ENCODE measurements at regions not wholly inside any gene's neighbourhood (a gene's known extent, or its start where the extent isn't known, plus 50 kb on each side); places are given as distances from the start of the nearest gene placed in this dataset.

GRCh38 chr3:96027718-96028117, 786.7 kb upstream of the EPHA6 start:
- TF ChIP-seq, protein P1, sequence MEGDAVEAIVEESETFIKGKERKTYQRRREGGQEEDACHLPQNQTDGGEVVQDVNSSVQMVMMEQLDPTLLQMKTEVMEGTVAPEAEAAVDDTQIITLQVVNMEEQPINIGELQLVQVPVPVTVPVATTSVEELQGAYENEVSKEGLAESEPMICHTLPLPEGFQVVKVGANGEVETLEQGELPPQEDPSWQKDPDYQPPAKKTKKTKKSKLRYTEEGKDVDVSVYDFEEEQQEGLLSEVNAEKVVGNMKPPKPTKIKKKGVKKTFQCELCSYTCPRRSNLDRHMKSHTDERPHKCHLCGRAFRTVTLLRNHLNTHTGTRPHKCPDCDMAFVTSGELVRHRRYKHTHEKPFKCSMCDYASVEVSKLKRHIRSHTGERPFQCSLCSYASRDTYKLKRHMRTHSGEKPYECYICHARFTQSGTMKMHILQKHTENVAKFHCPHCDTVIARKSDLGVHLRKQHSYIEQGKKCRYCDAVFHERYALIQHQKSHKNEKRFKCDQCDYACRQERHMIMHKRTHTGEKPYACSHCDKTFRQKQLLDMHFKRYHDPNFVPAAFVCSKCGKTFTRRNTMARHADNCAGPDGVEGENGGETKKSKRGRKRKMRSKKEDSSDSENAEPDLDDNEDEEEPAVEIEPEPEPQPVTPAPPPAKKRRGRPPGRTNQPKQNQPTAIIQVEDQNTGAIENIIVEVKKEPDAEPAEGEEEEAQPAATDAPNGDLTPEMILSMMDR (IDR thresholded peaks at IDR 0.05; ENCODE audit: borderline replicate concordance, insufficient read depth, low read depth, low read length) = no peak
- no peak overlapping the region for H3K4me3 ChIP-seq (ENCODE audit: low read depth, low read length)

- H3K4me3 ChIP-seq (ENCODE audit: low read depth, low read length) = no peak overlapping the region
- TF ChIP-seq, protein P1 (IDR thresholded peaks at IDR 0.05; ENCODE audit: borderline replicate concordance, insufficient read depth, low read depth, low read length) = no peak
These were observed 774.8 kb upstream of the EPHA6 start for GRCh38 chr3:96039632-96040031.

DNA sequence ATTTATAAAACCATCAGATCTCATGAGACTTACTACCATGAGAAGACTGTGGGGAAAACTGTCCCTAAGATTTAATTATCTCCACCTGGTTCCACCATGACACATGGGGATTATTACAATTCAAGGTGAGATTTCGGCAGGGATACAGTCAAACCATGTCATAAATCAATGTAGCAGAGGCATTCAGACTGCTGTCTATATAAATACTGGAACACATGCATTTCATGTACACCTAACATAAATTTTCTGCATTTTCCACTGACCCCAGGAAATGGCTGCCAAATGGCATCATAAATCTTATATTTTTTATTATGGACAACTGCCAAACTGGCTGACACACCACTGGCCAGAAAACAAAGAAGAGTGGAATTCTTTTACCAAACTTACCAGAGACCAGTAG, 755.1 kb upstream of the EPHA6 start:
- TF ChIP-seq, protein P1 (IDR thresholded peaks at IDR 0.05; ENCODE audit: borderline replicate concordance, insufficient read depth, low read depth, low read length) = no peak
- no peak overlapping the region for H3K4me3 ChIP-seq (ENCODE audit: low read depth, low read length)

- TF ChIP-seq, protein P1 (IDR thresholded peaks at IDR 0.05; ENCODE audit: borderline replicate concordance, insufficient read depth, low read depth, low read length) = no peak
These were observed 745.3 kb upstream of the EPHA6 start for GRCh38 chr3:96069065-96069464.

DNA sequence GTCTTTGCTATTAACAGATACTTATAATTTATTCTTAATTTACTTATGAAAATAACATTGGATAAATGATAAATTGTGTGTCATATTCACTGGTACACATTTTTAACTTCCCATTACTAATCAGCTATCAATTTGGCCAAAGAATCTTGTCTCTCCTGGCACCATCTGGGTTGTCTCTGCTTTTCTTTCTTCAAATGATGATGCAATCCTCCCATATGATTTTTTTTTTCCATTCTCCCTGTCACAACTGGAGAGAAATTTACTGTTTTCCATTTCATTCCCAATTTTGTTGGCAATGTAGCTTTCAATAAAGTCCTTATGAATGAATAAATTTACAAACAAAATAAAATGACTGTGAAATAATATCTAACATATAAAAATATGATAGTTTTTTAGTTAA, 743.7 kb upstream of the EPHA6 start:
- TF ChIP-seq, protein P1 (IDR thresholded peaks at IDR 0.05; ENCODE audit: borderline replicate concordance, insufficient read depth, low read depth, low read length) = no peak

More at GRCh38 chr3:96069065-96069464, 745.3 kb upstream of the EPHA6 start:
- H3K4me3 ChIP-seq (ENCODE audit: low read depth, low read length) = no peak overlapping the region

GRCh38 chr3:96071097-96071496, 743.3 kb upstream of the EPHA6 start:
- TF ChIP-seq, protein P1 (IDR thresholded peaks at IDR 0.05; ENCODE audit: borderline replicate concordance, insufficient read depth, low read depth, low read length) = no peak
- no peak overlapping the region for H3K4me3 ChIP-seq (ENCODE audit: low read depth, low read length)

More for the DNA sequence above, 743.7 kb upstream of the EPHA6 start:
- no peak overlapping the region for H3K4me3 ChIP-seq (ENCODE audit: low read depth, low read length)

GRCh38 chr3:96072226-96072625, 742.2 kb upstream of the EPHA6 start:
- TF ChIP-seq, protein P1 (IDR thresholded peaks at IDR 0.05; ENCODE audit: borderline replicate concordance, insufficient read depth, low read depth, low read length) = no peak

More at GRCh38 chr3:96072226-96072625, 742.2 kb upstream of the EPHA6 start:
- H3K4me3 ChIP-seq (ENCODE audit: low read depth, low read length) = no peak overlapping the region

Measured in GM12875 (cell line).